Vagina (tissue), 2 donors: ENCODE measurements at regions not wholly inside any gene's neighbourhood (a gene's known extent, or its start where the extent isn't known, plus 50 kb on each side); places are given as distances from the start of the nearest gene placed in this dataset.

ENCODE experiments used
- CTCF ChIP-seq, 3 experiments: fragments of 450-650 bp in 2 of 3; fragments of 200-600 bp in 1 of 3; sonication (generic) in 1 of 3; IDR thresholded peaks; one replicate each; pipeline ENCODE4 v1.5.1; 2017 to 2019; ENCODE audit warnings: antibody characterized with exemption in 3 of 3, mild to moderate bottlenecking in 2 of 3, moderate library complexity in 2 of 3
- POLR2A ChIP-seq, 2 donors: fragments of 450-650 bp; IDR thresholded peaks; one replicate each; pipeline ENCODE4 v1.6.1; 2017; ENCODE audit warnings: antibody characterized with exemption in 2 of 2, mild to moderate bottlenecking in 2 of 2, moderate library complexity in 2 of 2
- POLR2AphosphoS5 ChIP-seq, 2 donors: sonication (generic); formaldehyde crosslinking; IDR thresholded peaks; one replicate each; pipeline ENCODE4 v1.9.0; 2017; ENCODE audit warnings: antibody characterized with exemption in 2 of 2, mild to moderate bottlenecking in 2 of 2, low read depth in 1 of 2; ENCODE audit not compliant: insufficient read depth in 1 of 2

- TF ChIP-seq CTCF (IDR thresholded peaks at IDR 0.05) = no peak
- no peak for TF ChIP-seq POLR2AphosphoS5 (IDR thresholded peaks at IDR 0.05; ENCODE audit: insufficient read depth in 1 of 2, low read depth in 1 of 2)
- TF ChIP-seq POLR2A (IDR thresholded peaks at IDR 0.05) = no peak
These were observed 102.8 kb downstream of the ZIC5 start for GRCh38 chr13:99868767-99869166.
